Mucosa of descending colon (tissue), 3 donors: ENCODE measurements at regions not wholly inside any gene's neighbourhood (a gene's known extent, or its start where the extent isn't known, plus 50 kb on each side); places are given as distances from the start of the nearest gene placed in this dataset.

Experiments used
- ATAC-seq: fragments of 200-7000 bp; cut with Tn5 transposase; one replicate; pipeline ENCODE4 v1.9.1; 2020; ENCODE audit warnings: mild to moderate bottlenecking, moderate library complexity
- DNase-seq, 3 donors: peaks; one replicate each; pipeline ENCODE4 v3.0.0-alpha.2; 2020
- H3K36me3 ChIP-seq: fragments of 200-600 bp; one replicate; pipeline ENCODE4 v1.8.0; 2021; ENCODE audit warnings: low read depth, mild to moderate bottlenecking
- H3K4me1 ChIP-seq: fragments of 200-600 bp; one replicate; pipeline ENCODE4 v1.8.0; 2021; ENCODE audit warnings: low read depth, mild to moderate bottlenecking
- H3K4me3 ChIP-seq: fragments of 200-600 bp; one replicate; pipeline ENCODE4 v1.8.0; 2021; ENCODE audit warnings: mild to moderate bottlenecking
- H3K9me3 ChIP-seq: fragments of 200-600 bp; one replicate; pipeline ENCODE4 v1.8.0; 2021; ENCODE audit warnings: mild to moderate bottlenecking
- CTCF ChIP-seq: fragments of 200-600 bp; IDR thresholded peaks from one replicate; pipeline ENCODE4 v1.8.0; 2022; ENCODE audit warnings: antibody characterized with exemption, mild to moderate bottlenecking
- intact Hi-C, 2 donors: fragments of 100-400 bp; cut with DNase I in 1 of 2; cut with micrococcal nuclease in 1 of 2; formaldehyde crosslinking; loops; one replicate each; pipeline versions ENCODE4 v1.11.0 to v1.11.1; 2022; cut with DNase I, micrococcal nuclease
- donor health status: DM: no; HTN: no; CAD: no; lungs with moderate emphysema.
- donor health status: DM: no; HTN: no; CAD: no.
- donor health status: DM: no; HTN: yes; CAD: no.

DNA sequence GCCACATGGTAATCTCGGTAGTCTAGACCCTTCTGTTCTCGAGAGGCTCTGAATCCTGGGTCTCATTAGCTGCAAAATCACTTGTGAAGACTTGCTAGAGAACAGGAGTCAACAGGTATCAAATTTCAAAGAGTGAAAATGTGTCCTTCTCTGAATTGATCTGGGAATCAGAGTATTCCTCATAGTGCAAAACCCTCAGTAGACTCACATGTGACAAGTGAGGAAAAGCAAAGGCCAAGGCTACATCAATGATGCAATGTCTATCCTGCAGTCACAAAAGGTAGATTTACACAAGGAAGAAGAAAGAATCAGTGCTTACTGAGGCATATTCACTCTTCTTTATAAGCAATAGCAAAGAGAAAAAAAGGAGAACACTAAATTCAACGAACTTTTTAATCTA lies 1220.0 kb upstream of the GJE1 start:
- ATAC-seq (no peak), DNase-seq (no peak)
- H3K9me3 ChIP-seq, result no peaks in the 10 kb centered on the region
- H3K36me3 ChIP-seq, result no peaks in the 10 kb centered on the region
- no peak overlapping the region for H3K4me3 ChIP-seq
- intact Hi-C loops, result no loop called here
- no peaks in the 10 kb centered on the region for H3K4me1 ChIP-seq
- TF ChIP-seq CTCF, result no peak

DNA sequence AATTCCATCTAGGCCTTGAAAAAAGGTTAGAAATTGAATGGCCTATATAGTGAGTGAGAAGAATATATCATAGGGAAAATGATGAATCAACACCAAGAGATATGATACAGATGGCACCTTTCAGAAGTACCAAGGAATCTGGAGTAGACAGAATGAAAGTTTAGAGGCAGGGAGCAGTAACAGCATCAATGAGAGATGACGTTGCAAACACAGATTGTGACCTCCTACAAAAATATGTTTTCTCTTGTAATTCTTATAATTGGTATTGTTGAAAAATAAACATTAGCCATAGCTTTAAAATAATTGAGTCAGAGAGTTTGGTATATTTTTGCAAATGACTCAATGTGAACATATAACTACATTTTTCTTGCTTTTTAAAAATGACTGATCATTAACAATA lies 1223.1 kb upstream of the GJE1 start:
- intact Hi-C loops, result no loop called here
- H3K9me3 ChIP-seq, result no peaks in the 10 kb centered on the region
- no peak for TF ChIP-seq CTCF
- DNase-seq, result no peak
- ATAC-seq, result no peak
- no peaks in the 10 kb centered on the region for H3K4me1 ChIP-seq
- no peak overlapping the region for H3K4me3 ChIP-seq
- H3K36me3 ChIP-seq, result no peaks in the 10 kb centered on the region

DNA sequence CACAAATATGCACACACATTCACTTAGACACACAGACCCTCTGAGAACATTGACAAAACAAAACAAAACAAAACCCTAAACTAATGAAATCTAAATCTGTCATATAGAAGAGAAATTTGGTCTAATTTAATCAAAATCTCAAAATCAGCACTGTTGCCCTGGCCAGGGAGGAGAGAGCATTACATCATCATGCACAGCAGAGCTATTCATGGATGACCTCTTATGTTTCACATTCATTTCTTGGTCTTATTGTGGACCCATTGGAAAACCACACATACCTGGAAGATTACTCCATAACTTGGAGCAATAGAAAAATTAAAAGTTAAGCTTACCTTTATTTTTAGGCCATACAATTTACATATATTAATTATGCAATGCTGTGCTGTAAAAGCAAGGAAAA lies 1223.6 kb upstream of the GJE1 start:
- TF ChIP-seq CTCF, result no peak
- DNase-seq (no peak), ATAC-seq (no peak)
- Histone ChIP-seq H3K9me3 (no peaks in the 10 kb centered on the region), H3K4me3 (no peak overlapping the region), H3K36me3 (no peaks in the 10 kb centered on the region), H3K4me1 (no peaks in the 10 kb centered on the region)
- intact Hi-C loops, result no loop called here

GRCh38 chr6:140908505-140908904 lies 1224.2 kb upstream of the GJE1 start:
- Histone ChIP-seq H3K9me3 (no peaks in the 10 kb centered on the region), H3K36me3 (no peaks in the 10 kb centered on the region), H3K4me1 (no peaks in the 10 kb centered on the region), H3K4me3 (no peak overlapping the region)
- ATAC-seq (no peak), DNase-seq (no peak)
- no peak for TF ChIP-seq CTCF
- intact Hi-C loops, result no loop called here

DNA sequence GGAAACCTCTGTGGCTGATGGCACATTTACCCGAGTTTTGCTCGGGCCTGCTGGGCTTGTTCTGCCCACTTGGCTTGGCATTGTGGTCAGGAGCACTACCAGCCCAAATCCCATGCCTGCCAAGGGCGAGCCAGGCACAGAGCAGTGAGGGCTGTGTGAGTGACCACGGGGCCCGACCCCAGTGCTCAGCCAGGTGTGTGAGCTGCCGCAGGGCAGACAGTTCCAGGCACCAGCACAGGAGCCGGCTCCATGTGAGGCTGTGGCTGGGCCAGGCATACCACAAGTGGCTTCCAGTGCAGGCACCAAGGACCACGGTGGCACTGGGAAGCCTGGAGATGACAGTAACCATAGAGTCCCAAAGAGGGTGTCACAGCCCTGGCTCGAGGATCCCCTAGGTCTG lies 1225.5 kb upstream of the GJE1 start:
- no peaks in the 10 kb centered on the region for H3K4me1 ChIP-seq
- intact Hi-C loops, result no loop called here
- peak; percentile 12 for ATAC-seq
- no peaks in the 10 kb centered on the region for H3K9me3 ChIP-seq
- TF ChIP-seq CTCF, result no peak
- no peaks in the 10 kb centered on the region for H3K36me3 ChIP-seq
- no peak overlapping the region for H3K4me3 ChIP-seq
- peak in 1 of 3 donors; percentile 41 for DNase-seq

DNA sequence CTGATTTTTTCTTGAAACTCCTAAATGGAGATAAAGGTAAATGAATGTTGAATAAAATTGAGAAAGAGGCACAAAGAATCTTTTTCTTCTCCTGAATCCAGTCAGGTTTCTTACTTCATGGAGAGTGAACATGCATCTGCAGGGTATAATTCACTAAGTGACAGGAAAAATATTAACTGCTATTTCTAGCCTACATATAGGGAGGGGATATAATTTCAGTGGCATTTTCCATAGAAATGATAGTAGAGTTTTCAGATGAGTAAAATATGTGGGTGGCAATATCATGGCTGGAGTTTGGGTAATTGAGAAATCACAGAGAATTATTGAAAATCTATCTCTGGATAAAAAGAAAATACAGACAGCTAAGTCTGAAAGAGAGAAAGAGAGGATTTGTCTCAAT lies 1227.0 kb upstream of the GJE1 start:
- H3K4me1 ChIP-seq, result no peaks in the 10 kb centered on the region
- H3K36me3 ChIP-seq, result no peaks in the 10 kb centered on the region
- no peak overlapping the region for H3K4me3 ChIP-seq
- no peak for TF ChIP-seq CTCF
- DNase-seq, result no peak
- peaks cover 6% of the 10 kb centered on the region for H3K9me3 ChIP-seq
- intact Hi-C loops, result no loop called here
- ATAC-seq, result no peak
